ENCODE measurements at regions not wholly inside any gene's neighbourhood (a gene's known extent, or its start where the extent isn't known, plus 50 kb on each side); places are given as distances from the start of the nearest gene placed in this dataset.

DNA sequence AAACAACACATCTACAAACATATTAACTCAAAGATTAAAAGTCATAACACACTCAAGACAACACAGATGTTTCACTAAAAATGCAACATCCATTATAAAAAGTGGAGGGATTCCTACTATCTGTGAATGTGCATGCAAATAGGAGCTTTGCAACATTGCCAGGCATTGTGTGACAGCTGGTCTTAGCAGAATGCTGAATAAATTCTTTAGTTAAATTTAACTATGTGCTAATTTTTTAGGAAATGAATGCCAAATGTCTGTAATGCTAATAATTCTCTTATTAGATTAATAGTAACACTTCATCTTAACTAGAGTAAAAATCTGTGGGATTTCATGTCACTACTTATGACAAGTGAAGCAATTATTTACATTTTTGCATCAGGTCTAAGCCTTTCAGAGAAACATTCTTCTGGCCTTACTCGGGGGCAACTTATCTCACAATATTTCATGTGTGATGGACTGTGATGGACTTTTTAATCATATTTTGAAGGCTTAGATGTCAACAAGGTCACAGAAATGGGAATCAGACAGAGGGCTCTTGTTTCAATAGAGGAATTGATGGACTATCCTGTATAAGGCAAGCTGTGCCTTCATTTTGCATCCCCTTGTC, 524.6 kb upstream of the KCND2 start:
- H3K9me3 ChIP-seq (ENCODE audit: insufficient read depth, low read length) = no peaks in the 10 kb centered on the region
- no peaks in the 10 kb centered on the region for H3K27me3 ChIP-seq (ENCODE audit: low read depth, low read length)
- H3K9ac ChIP-seq (ENCODE audit: low read length) = no peak overlapping the region
- no peak overlapping the region for H3K4me2 ChIP-seq (ENCODE audit: low read length)
- H4K20me1 ChIP-seq (ENCODE audit: insufficient read depth, low read length) = no peaks in the 10 kb centered on the region
- H2AFZ ChIP-seq (ENCODE audit: low read depth, low read length) = no peak overlapping the region
- no peak overlapping the region for H3K27ac ChIP-seq (ENCODE audit: low read length)
- H3K4me1 ChIP-seq (ENCODE audit: low read length) = no peaks in the 10 kb centered on the region
- H3K36me3 ChIP-seq (replicated peaks; ENCODE audit: low read depth, low read length) = no peaks in the 10 kb centered on the region
- H3K4me3 ChIP-seq (ENCODE audit: low read length) = no peak overlapping the region
- TF ChIP-seq EZH2phosphoT487 (IDR thresholded peaks at IDR 0.05; ENCODE audit: low read depth) = no peak
- TF ChIP-seq, protein P1, sequence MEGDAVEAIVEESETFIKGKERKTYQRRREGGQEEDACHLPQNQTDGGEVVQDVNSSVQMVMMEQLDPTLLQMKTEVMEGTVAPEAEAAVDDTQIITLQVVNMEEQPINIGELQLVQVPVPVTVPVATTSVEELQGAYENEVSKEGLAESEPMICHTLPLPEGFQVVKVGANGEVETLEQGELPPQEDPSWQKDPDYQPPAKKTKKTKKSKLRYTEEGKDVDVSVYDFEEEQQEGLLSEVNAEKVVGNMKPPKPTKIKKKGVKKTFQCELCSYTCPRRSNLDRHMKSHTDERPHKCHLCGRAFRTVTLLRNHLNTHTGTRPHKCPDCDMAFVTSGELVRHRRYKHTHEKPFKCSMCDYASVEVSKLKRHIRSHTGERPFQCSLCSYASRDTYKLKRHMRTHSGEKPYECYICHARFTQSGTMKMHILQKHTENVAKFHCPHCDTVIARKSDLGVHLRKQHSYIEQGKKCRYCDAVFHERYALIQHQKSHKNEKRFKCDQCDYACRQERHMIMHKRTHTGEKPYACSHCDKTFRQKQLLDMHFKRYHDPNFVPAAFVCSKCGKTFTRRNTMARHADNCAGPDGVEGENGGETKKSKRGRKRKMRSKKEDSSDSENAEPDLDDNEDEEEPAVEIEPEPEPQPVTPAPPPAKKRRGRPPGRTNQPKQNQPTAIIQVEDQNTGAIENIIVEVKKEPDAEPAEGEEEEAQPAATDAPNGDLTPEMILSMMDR (IDR thresholded peaks at IDR 0.05; ENCODE audit: low read depth, low read length) = no peak
- no peaks in the 10 kb centered on the region for H3K79me2 ChIP-seq (ENCODE audit: low read length)

DNA sequence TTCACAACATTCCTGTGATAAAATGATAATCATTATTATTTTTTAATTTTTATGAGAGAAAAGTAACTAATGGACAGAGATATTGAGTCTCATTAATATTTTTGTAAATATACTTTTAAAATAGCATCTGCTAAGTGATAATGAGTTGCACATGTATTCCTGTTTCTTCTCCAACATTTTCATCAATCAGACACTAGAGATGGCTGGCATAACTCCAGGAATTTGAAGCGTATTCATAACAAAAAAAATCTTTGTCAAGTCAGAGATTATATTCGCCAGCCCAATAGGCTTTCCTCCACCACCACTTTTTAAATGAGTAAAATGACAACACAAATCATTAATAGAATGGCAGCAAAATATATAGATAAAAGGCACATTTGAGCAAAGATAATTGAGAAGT, 524.0 kb upstream of the KCND2 start:
- H3K36me3 ChIP-seq (replicated peaks; ENCODE audit: low read depth, low read length) = no peaks in the 10 kb centered on the region
- no peaks in the 10 kb centered on the region for H3K27me3 ChIP-seq (ENCODE audit: low read depth, low read length)
- H2AFZ ChIP-seq (ENCODE audit: low read depth, low read length) = no peak overlapping the region
- no peaks in the 10 kb centered on the region for H3K79me2 ChIP-seq (ENCODE audit: low read length)
- no peak overlapping the region for H3K4me2 ChIP-seq (ENCODE audit: low read length)
- no peak overlapping the region for H3K27ac ChIP-seq (ENCODE audit: low read length)
- no peaks in the 10 kb centered on the region for H3K9me3 ChIP-seq (ENCODE audit: insufficient read depth, low read length)
- TF ChIP-seq EZH2phosphoT487 (IDR thresholded peaks at IDR 0.05; ENCODE audit: low read depth) = no peak
- TF ChIP-seq, protein P1 (IDR thresholded peaks at IDR 0.05; ENCODE audit: low read depth, low read length) = no peak
- no peak overlapping the region for H3K9ac ChIP-seq (ENCODE audit: low read length)
- no peak overlapping the region for H3K4me3 ChIP-seq (ENCODE audit: low read length)
- no peaks in the 10 kb centered on the region for H4K20me1 ChIP-seq (ENCODE audit: insufficient read depth, low read length)
- H3K4me1 ChIP-seq (ENCODE audit: low read length) = no peaks in the 10 kb centered on the region

DNA sequence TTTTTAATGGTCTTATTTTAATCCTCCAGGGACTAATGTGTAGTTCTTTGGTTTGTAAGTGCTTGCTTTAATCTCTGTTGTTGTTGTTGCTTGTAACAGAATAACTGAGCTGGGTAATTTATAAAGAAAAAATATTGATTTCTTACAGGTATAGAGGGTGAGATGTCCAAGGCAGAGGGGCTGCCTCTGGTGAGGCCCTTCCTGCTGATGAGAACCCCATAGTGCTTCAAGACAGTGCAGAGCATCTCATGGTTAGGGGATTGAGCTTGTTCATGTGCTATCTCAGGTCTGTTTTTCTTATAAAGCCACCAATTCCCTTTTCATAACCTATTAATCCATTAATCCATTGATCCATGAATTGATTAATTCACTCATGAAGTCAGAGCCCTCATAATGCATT, 516.3 kb upstream of the KCND2 start:
- Histone ChIP-seq H3K27me3 (ENCODE audit: low read depth, low read length) (no peaks in the 10 kb centered on the region), H3K36me3 (replicated peaks; ENCODE audit: low read depth, low read length) (no peaks in the 10 kb centered on the region), H4K20me1 (ENCODE audit: insufficient read depth, low read length) (no peaks in the 10 kb centered on the region), H3K9ac (ENCODE audit: low read length) (no peak overlapping the region), H3K4me1 (ENCODE audit: low read length) (no peaks in the 10 kb centered on the region), H3K4me2 (ENCODE audit: low read length) (no peak overlapping the region), H3K79me2 (ENCODE audit: low read length) (no peaks in the 10 kb centered on the region), H3K9me3 (ENCODE audit: insufficient read depth, low read length) (no peaks in the 10 kb centered on the region), H3K4me3 (ENCODE audit: low read length) (no peak overlapping the region), H2AFZ (ENCODE audit: low read depth, low read length) (no peak overlapping the region), H3K27ac (ENCODE audit: low read length) (no peak overlapping the region)
- TF ChIP-seq, protein P1 (IDR thresholded peaks at IDR 0.05; ENCODE audit: low read depth, low read length) = no peak
- TF ChIP-seq EZH2phosphoT487 (IDR thresholded peaks at IDR 0.05; ENCODE audit: low read depth) = no peak

DNA sequence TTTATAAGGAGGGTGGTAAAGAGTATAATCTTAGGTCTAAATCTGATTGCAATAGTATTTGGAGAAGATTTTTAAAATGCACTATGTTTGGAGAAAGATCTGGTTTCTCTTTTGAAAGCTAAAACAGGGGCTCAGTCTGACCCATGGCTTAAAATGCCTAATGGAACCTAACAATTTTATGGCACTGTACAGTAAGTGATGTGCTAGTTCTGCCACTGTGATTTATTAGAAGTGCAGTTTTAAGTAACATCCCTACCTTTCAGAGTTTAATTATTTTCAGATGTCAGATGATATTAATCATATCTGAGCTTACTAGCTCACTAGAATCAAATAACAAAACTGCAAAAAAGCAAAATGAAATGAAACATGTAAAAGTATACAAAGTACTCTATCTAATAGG, 514.7 kb upstream of the KCND2 start:
- H3K4me2 ChIP-seq (ENCODE audit: low read length) = no peak overlapping the region
- no peaks in the 10 kb centered on the region for H3K4me1 ChIP-seq (ENCODE audit: low read length)
- no peak overlapping the region for H3K9ac ChIP-seq (ENCODE audit: low read length)
- TF ChIP-seq, protein P1 (IDR thresholded peaks at IDR 0.05; ENCODE audit: low read depth, low read length) = no peak
- no peak for TF ChIP-seq EZH2phosphoT487 (IDR thresholded peaks at IDR 0.05; ENCODE audit: low read depth)
- no peaks in the 10 kb centered on the region for H3K79me2 ChIP-seq (ENCODE audit: low read length)
- H3K36me3 ChIP-seq (replicated peaks; ENCODE audit: low read depth, low read length) = no peaks in the 10 kb centered on the region
- H3K27me3 ChIP-seq (ENCODE audit: low read depth, low read length) = no peaks in the 10 kb centered on the region
- no peak overlapping the region for H3K27ac ChIP-seq (ENCODE audit: low read length)
- H3K9me3 ChIP-seq (ENCODE audit: insufficient read depth, low read length) = no peaks in the 10 kb centered on the region
- H2AFZ ChIP-seq (ENCODE audit: low read depth, low read length) = no peak overlapping the region
- no peaks in the 10 kb centered on the region for H4K20me1 ChIP-seq (ENCODE audit: insufficient read depth, low read length)
- H3K4me3 ChIP-seq (ENCODE audit: low read length) = no peak overlapping the region

All from OCI-LY3 (cell line).